ENCODE measurements at regions not wholly inside any gene's neighbourhood (a gene's known extent, or its start where the extent isn't known, plus 50 kb on each side); places are given as distances from the start of the nearest gene placed in this dataset.

DNA sequence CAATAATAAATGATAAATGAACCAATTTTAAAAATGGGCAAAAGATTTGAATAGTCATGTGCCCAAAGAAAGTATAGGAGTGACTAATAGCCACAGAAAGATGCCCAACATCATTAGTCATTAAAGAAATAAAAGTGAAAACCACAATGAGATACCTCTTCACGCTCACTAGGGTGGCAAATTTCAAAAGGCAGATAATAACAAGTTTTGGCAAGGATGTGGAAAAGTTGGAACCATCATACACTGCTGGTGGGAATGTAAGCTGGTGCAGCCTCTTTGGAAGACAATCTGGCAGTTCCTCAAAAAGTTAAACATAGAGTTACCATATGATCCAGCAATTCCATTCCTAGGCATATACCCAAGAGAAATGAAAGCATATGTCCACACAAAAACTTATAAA, 1819.8 kb downstream of the MAT2B start:
- no peaks in the 10 kb centered on the region for H3K4me1 ChIP-seq (ENCODE audit: insufficient read depth, low read length)
- no peak for DNase-seq (ENCODE audit: low spot score)
- H4K20me1 ChIP-seq (ENCODE audit: insufficient read depth, low read length) = no peaks in the 10 kb centered on the region
- in situ Hi-C loops (cut with HindIII; ENCODE audit: extremely low pct_ligation_motif_present, low pct_unique_long_range_greater_than_20kb) = no loop called here
- ChIA-PET CTCF (ENCODE audit: low intra/inter-chr PET ratio, low total read pairs) (no interaction called here), POLR2A (no interaction called here)
- H2AFZ ChIP-seq (ENCODE audit: low read length) = no peak overlapping the region
- BruUV-seq (replicated peaks) = no TSS peak
- no peak overlapping the region for H3K9ac ChIP-seq (ENCODE audit: insufficient read depth, low read depth, low read length)
- no peak overlapping the region for H3K27ac ChIP-seq (ENCODE audit: extremely low read length, insufficient read depth, low read length)
- no peak for FAIRE-seq
- no peaks in the 10 kb centered on the region for H3K36me3 ChIP-seq (replicated peaks in 1 of 2; ENCODE audit: control insufficient read depth in 1 of 2, insufficient read depth in 2 of 2, low read length in 2 of 2)
- H3K9me3 ChIP-seq (ENCODE audit: low read length) = peaks cover 59% of the 10 kb centered on the region
- no peak overlapping the region for H3K4me3 ChIP-seq (replicated peaks in 1 of 3; ENCODE audit: insufficient read depth in 1 of 3, low read depth in 2 of 3, low read length in 3 of 3)
- 0% methylated on average over 1 of the region's 1 CpG for WGBS (ENCODE audit: low lambda C conversion rate)
- intact Hi-C loops (cut with micrococcal nuclease; ENCODE audit: unreplicated experiment) = no loop called here
- H3K4me2 ChIP-seq (ENCODE audit: low read depth, low read length) = no peak overlapping the region
- H3K27me3 ChIP-seq (ENCODE audit: control insufficient read depth in 1 of 2, insufficient read depth in 2 of 2, low read length in 2 of 2) = no peaks in the 10 kb centered on the region
- no peak for TF ChIP-seq ZNF772 (CRISPR knock-in tag; IDR thresholded peaks at IDR 0.05)
- no peaks in the 10 kb centered on the region for H3K79me2 ChIP-seq (ENCODE audit: insufficient read depth, low read length)
- ATAC-seq = no peak

DNA sequence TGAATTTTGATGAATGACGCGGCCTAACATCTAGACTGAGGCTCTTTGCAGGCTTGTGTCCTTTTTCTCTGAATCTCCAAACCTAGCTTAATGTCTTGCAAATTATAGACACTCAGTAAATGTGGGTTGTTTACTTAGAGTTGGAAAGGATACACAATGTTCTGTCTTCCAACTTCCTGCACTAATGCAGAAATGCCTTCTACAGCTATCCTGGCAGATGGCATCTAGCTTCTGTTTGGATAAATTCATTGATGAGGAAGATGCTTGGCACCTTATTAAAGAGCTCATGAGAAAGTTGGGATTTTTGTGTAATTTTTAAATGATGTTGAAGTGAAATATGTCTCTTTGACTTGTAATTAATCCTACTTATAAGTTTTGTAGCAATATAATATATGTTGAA, 1822.2 kb downstream of the MAT2B start:
- in situ Hi-C loops (cut with HindIII; ENCODE audit: extremely low pct_ligation_motif_present, low pct_unique_long_range_greater_than_20kb) = no loop called here
- intact Hi-C loops (cut with micrococcal nuclease; ENCODE audit: unreplicated experiment) = no loop called here
- TF ChIP-seq TSC22D2 (CRISPR knock-in tag; IDR thresholded peaks at IDR 0.05; ENCODE audit: borderline replicate concordance) = no peak
- Histone ChIP-seq H3K79me2 (ENCODE audit: insufficient read depth, low read length) (no peaks in the 10 kb centered on the region), H3K36me3 (replicated peaks in 1 of 2; ENCODE audit: control insufficient read depth in 1 of 2, insufficient read depth in 2 of 2, low read length in 2 of 2) (no peaks in the 10 kb centered on the region), H3K27ac (ENCODE audit: extremely low read length, insufficient read depth, low read length) (no peak overlapping the region), H3K9me3 (ENCODE audit: low read length) (peaks cover 54% of the 10 kb centered on the region), H3K9ac (ENCODE audit: insufficient read depth, low read depth, low read length) (no peak overlapping the region), H3K27me3 (ENCODE audit: control insufficient read depth in 1 of 2, insufficient read depth in 2 of 2, low read length in 2 of 2) (no peaks in the 10 kb centered on the region), H2AFZ (ENCODE audit: low read length) (no peak overlapping the region), H3K4me3 (replicated peaks in 1 of 3; ENCODE audit: insufficient read depth in 1 of 3, low read depth in 2 of 3, low read length in 3 of 3) (no peak overlapping the region), H3K4me1 (ENCODE audit: insufficient read depth, low read length) (no peaks in the 10 kb centered on the region), H4K20me1 (ENCODE audit: insufficient read depth, low read length) (no peaks in the 10 kb centered on the region), H3K4me2 (ENCODE audit: low read depth, low read length) (no peak overlapping the region)
- FAIRE-seq = no peak
- no peak for ATAC-seq
- DNase-seq (ENCODE audit: low spot score) = no peak
- 3% methylated on average over 2 of the region's 2 CpGs for WGBS (ENCODE audit: low lambda C conversion rate)
- POLR2A ChIA-PET = no interaction called here
- CTCF ChIA-PET (ENCODE audit: low intra/inter-chr PET ratio, low total read pairs) = no interaction called here
- no TSS peak for BruUV-seq (replicated peaks)

DNA sequence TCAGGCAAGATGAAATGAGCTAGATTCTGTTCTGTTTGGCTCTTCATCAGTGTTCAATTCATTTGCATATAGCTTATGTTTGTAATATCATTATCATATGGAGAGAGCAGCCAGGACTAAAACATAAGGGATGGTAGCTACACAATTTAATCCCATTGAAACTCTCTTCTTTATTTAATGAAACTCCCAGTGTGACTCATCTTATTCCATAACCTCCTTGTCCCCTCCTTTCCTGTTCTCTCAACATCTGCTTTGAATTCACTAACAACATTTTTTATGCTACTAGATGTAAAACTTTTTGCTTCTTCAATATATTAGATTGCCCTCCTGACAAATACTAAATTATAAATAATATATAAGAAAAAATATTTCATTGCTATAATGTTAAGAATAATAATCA, 1823.4 kb downstream of the MAT2B start:
- FAIRE-seq (no peak), DNase-seq (ENCODE audit: low spot score) (no peak), ATAC-seq (no peak)
- H3K4me3 ChIP-seq (replicated peaks in 1 of 3; ENCODE audit: insufficient read depth in 1 of 3, low read depth in 2 of 3, low read length in 3 of 3) = no peak overlapping the region
- H3K27ac ChIP-seq (ENCODE audit: extremely low read length, insufficient read depth, low read length) = no peak overlapping the region
- in situ Hi-C loops (cut with HindIII; ENCODE audit: extremely low pct_ligation_motif_present, low pct_unique_long_range_greater_than_20kb) = no loop called here
- H3K9me3 ChIP-seq (ENCODE audit: low read length) = peaks cover 61% of the 10 kb centered on the region
- H2AFZ ChIP-seq (ENCODE audit: low read length) = no peak overlapping the region
- intact Hi-C loops (cut with micrococcal nuclease; ENCODE audit: unreplicated experiment) = no loop called here
- H3K4me2 ChIP-seq (ENCODE audit: low read depth, low read length) = no peak overlapping the region
- ChIA-PET POLR2A (no interaction called here), CTCF (ENCODE audit: low intra/inter-chr PET ratio, low total read pairs) (no interaction called here)
- H3K79me2 ChIP-seq (ENCODE audit: insufficient read depth, low read length) = no peaks in the 10 kb centered on the region
- no peak overlapping the region for H3K9ac ChIP-seq (ENCODE audit: insufficient read depth, low read depth, low read length)
- no TSS peak for BruUV-seq (replicated peaks)
- TF ChIP-seq ZNF549 (CRISPR knock-in tag; IDR thresholded peaks at IDR 0.05) (no peak), POLR2AphosphoS2 (IDR thresholded peaks at IDR 0.05; ENCODE audit: low read depth, low read length) (no peak)
- TF ChIP-seq, protein P1, sequence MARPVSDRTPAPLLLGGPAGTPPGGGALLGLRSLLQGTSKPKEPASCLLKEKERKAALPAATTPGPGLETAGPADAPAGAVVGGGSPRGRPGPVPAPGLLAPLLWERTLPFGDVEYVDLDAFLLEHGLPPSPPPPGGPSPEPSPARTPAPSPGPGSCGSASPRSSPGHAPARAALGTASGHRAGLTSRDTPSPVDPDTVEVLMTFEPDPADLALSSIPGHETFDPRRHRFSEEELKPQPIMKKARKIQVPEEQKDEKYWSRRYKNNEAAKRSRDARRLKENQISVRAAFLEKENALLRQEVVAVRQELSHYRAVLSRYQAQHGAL (CRISPR knock-in tag; IDR thresholded peaks at IDR 0.05; ENCODE audit: not compliant biosample characterization) = no peak
- TF ChIP-seq, protein P2, sequence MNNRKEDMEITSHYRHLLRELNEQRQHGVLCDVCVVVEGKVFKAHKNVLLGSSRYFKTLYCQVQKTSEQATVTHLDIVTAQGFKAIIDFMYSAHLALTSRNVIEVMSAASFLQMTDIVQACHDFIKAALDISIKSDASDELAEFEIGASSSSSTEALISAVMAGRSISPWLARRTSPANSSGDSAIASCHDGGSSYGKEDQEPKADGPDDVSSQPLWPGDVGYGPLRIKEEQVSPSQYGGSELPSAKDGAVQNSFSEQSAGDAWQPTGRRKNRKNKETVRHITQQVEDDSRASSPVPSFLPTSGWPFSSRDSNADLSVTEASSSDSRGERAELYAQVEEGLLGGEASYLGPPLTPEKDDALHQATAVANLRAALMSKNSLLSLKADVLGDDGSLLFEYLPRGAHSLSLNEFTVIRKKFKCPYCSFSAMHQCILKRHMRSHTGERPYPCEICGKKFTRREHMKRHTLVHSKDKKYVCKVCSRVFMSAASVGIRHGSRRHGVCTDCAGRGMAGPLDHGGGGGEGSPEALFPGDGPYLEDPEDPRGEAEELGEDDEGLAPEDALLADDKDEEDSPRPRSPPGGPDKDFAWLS (CRISPR knock-in tag; IDR thresholded peaks at IDR 0.05; ENCODE audit: borderline replicate concordance) = no peak
- H4K20me1 ChIP-seq (ENCODE audit: insufficient read depth, low read length) = no peaks in the 10 kb centered on the region
- H3K27me3 ChIP-seq (ENCODE audit: control insufficient read depth in 1 of 2, insufficient read depth in 2 of 2, low read length in 2 of 2) = no peaks in the 10 kb centered on the region
- H3K36me3 ChIP-seq (replicated peaks in 1 of 2; ENCODE audit: control insufficient read depth in 1 of 2, insufficient read depth in 2 of 2, low read length in 2 of 2) = no peaks in the 10 kb centered on the region
- H3K4me1 ChIP-seq (ENCODE audit: insufficient read depth, low read length) = no peaks in the 10 kb centered on the region
